ENCODE measurements at regions not wholly inside any gene's neighbourhood (a gene's known extent, or its start where the extent isn't known, plus 50 kb on each side); places are given as distances from the start of the nearest gene placed in this dataset.

- TF ChIP-seq CTCF (conservative IDR thresholded peaks at IDR 0.05) (no peak), ZFX (IDR thresholded peaks at IDR 0.05) (no peak)
Observed at GRCh38 chrX:40908857-40909475, 173.6 kb upstream of the MED14 start.

Measured in C4-2B (cell line).